GM12801 (cell line): ENCODE measurements at regions not wholly inside any gene's neighbourhood (a gene's known extent, or its start where the extent isn't known, plus 50 kb on each side); places are given as distances from the start of the nearest gene placed in this dataset.

Experiments used
- CTCF ChIP-seq: IDR thresholded peaks from one replicate; pipeline ENCODE4 v1.5.1; 2011; ENCODE audit warnings: control low read depth; ENCODE audit not compliant: insufficient read length; ENCODE audit errors: extremely low read depth

GRCh38 chr7:10734595-10734994, 239.1 kb upstream of the PHF14 start:
- no peak for TF ChIP-seq CTCF

- no peak for TF ChIP-seq CTCF
Measured at GRCh38 chr7:10739401-10739800, 234.3 kb upstream of the PHF14 start.

- no peak for TF ChIP-seq CTCF
Measured at GRCh38 chr7:10740805-10741204, 232.9 kb upstream of the PHF14 start.

- no peak for TF ChIP-seq CTCF
Measured at GRCh38 chr7:10756981-10757380, 216.7 kb upstream of the PHF14 start.

- TF ChIP-seq CTCF = no peak
Measured at GRCh38 chr7:10759120-10759519, 214.6 kb upstream of the PHF14 start.

- TF ChIP-seq CTCF = no peak
Measured at GRCh38 chr7:10767771-10768170, 205.9 kb upstream of the PHF14 start.

- no peak for TF ChIP-seq CTCF
Measured at GRCh38 chr7:10770176-10770575, 203.5 kb upstream of the PHF14 start.

GRCh38 chr7:10773430-10773829, 200.2 kb upstream of the PHF14 start:
- TF ChIP-seq CTCF = no peak
